ENCODE measurements at regions not wholly inside any gene's neighbourhood (a gene's known extent, or its start where the extent isn't known, plus 50 kb on each side); places are given as distances from the start of the nearest gene placed in this dataset.
"Not testable (repeated sequence)": the region's sequence is repeated elsewhere in the genome, so short reads cannot be mapped to it uniquely, and the experiment has no call there.

GRCh38 chr2:129203331-129203730, 776.1 kb upstream of the RAB6C start:
- no peaks in the 10 kb centered on the region for H3K9me3 ChIP-seq (ENCODE audit: control insufficient read depth in 2 of 2, insufficient read depth in 1 of 2, low read length in 1 of 2)
- H3K27me3 ChIP-seq (ENCODE audit: control insufficient read depth in 2 of 2, insufficient read depth in 1 of 2, low read length in 1 of 2) = no peaks in the 10 kb centered on the region
- no peaks in the 10 kb centered on the region for H3K4me1 ChIP-seq (ENCODE audit: control insufficient read depth in 2 of 2, insufficient read depth in 2 of 2, low read length in 2 of 2)
- H3K36me3 ChIP-seq (ENCODE audit: control insufficient read depth in 2 of 2, insufficient read depth in 2 of 2, low read length in 1 of 2) = no peaks in the 10 kb centered on the region
- peak in 1 of 9 donors; percentile 24 for DNase-seq (ENCODE audit: low read depth in 6 of 9, low spot score in 9 of 9)
- no peak overlapping the region for H3K4me3 ChIP-seq (ENCODE audit: low read length in 2 of 2)
- H3K27ac ChIP-seq (ENCODE audit: low read depth in 1 of 2, low read length in 1 of 2) = no peak overlapping the region
- WGBS = 22% methylated on average over 3 of the region's 3 CpGs

GRCh38 chr2:129204581-129204980, 774.9 kb upstream of the RAB6C start:
- not testable (repeated sequence) for H3K4me3 ChIP-seq (ENCODE audit: low read length in 2 of 2); H3K9me3 ChIP-seq (ENCODE audit: control insufficient read depth in 2 of 2, insufficient read depth in 1 of 2, low read length in 1 of 2); H3K27ac ChIP-seq (ENCODE audit: low read depth in 1 of 2, low read length in 1 of 2); H3K27me3 ChIP-seq (ENCODE audit: control insufficient read depth in 2 of 2, insufficient read depth in 1 of 2, low read length in 1 of 2); DNase-seq (ENCODE audit: low read depth in 6 of 9, low spot score in 9 of 9); H3K4me1 ChIP-seq (ENCODE audit: control insufficient read depth in 2 of 2, insufficient read depth in 2 of 2, low read length in 2 of 2); H3K36me3 ChIP-seq (ENCODE audit: control insufficient read depth in 2 of 2, insufficient read depth in 2 of 2, low read length in 1 of 2)
- WGBS = 99% methylated on average over 2 of the region's 2 CpGs

GRCh38 chr2:129205176-129205575, 774.3 kb upstream of the RAB6C start:
- 94% methylated on average over 1 of the region's 1 CpG for WGBS
- DNase-seq (ENCODE audit: low read depth in 6 of 9, low spot score in 9 of 9) = no peak
- H3K9me3 ChIP-seq (ENCODE audit: control insufficient read depth in 2 of 2, insufficient read depth in 1 of 2, low read length in 1 of 2) = no peaks in the 10 kb centered on the region
- no peak overlapping the region for H3K4me3 ChIP-seq (ENCODE audit: low read length in 2 of 2)
- no peak overlapping the region for H3K27ac ChIP-seq (ENCODE audit: low read depth in 1 of 2, low read length in 1 of 2)
- H3K36me3 ChIP-seq (ENCODE audit: control insufficient read depth in 2 of 2, insufficient read depth in 2 of 2, low read length in 1 of 2) = no peaks in the 10 kb centered on the region
- H3K27me3 ChIP-seq (ENCODE audit: control insufficient read depth in 2 of 2, insufficient read depth in 1 of 2, low read length in 1 of 2) = no peaks in the 10 kb centered on the region
- H3K4me1 ChIP-seq (ENCODE audit: control insufficient read depth in 2 of 2, insufficient read depth in 2 of 2, low read length in 2 of 2) = no peaks in the 10 kb centered on the region

- H3K4me3 ChIP-seq (ENCODE audit: low read length in 2 of 2) = no peak overlapping the region
- 89% methylated on average over 5 of the region's 5 CpGs for WGBS
- DNase-seq (ENCODE audit: low read depth in 6 of 9, low spot score in 9 of 9) = no peak
- no peaks in the 10 kb centered on the region for H3K9me3 ChIP-seq (ENCODE audit: control insufficient read depth in 2 of 2, insufficient read depth in 1 of 2, low read length in 1 of 2)
- H3K27ac ChIP-seq (ENCODE audit: low read depth in 1 of 2, low read length in 1 of 2) = no peak overlapping the region
- H3K27me3 ChIP-seq (ENCODE audit: control insufficient read depth in 2 of 2, insufficient read depth in 1 of 2, low read length in 1 of 2) = no peaks in the 10 kb centered on the region
- no peaks in the 10 kb centered on the region for H3K36me3 ChIP-seq (ENCODE audit: control insufficient read depth in 2 of 2, insufficient read depth in 2 of 2, low read length in 1 of 2)
- no peaks in the 10 kb centered on the region for H3K4me1 ChIP-seq (ENCODE audit: control insufficient read depth in 2 of 2, insufficient read depth in 2 of 2, low read length in 2 of 2)
Observed at GRCh38 chr2:129205766-129206165, 773.7 kb upstream of the RAB6C start.

GRCh38 chr2:129212299-129212958, 767.0 kb upstream of the RAB6C start:
- Histone ChIP-seq H3K27me3 (ENCODE audit: control insufficient read depth in 2 of 2, insufficient read depth in 1 of 2, low read length in 1 of 2) (no peaks in the 10 kb centered on the region), H3K4me3 (ENCODE audit: low read length in 2 of 2) (no peak overlapping the region), H3K27ac (ENCODE audit: low read depth in 1 of 2, low read length in 1 of 2) (no peak overlapping the region), H3K9me3 (ENCODE audit: control insufficient read depth in 2 of 2, insufficient read depth in 1 of 2, low read length in 1 of 2) (no peaks in the 10 kb centered on the region), H3K36me3 (ENCODE audit: control insufficient read depth in 2 of 2, insufficient read depth in 2 of 2, low read length in 1 of 2) (no peaks in the 10 kb centered on the region), H3K4me1 (ENCODE audit: control insufficient read depth in 2 of 2, insufficient read depth in 2 of 2, low read length in 2 of 2) (no peaks in the 10 kb centered on the region)
- WGBS = 93% methylated on average over 5 of the region's 5 CpGs
- no peak for DNase-seq (ENCODE audit: low read depth in 6 of 9, low spot score in 9 of 9)

- Histone ChIP-seq H3K27ac (ENCODE audit: low read depth in 1 of 2, low read length in 1 of 2) (no peak overlapping the region), H3K4me1 (ENCODE audit: control insufficient read depth in 2 of 2, insufficient read depth in 2 of 2, low read length in 2 of 2) (no peaks in the 10 kb centered on the region), H3K4me3 (ENCODE audit: low read length in 2 of 2) (no peak overlapping the region), H3K27me3 (ENCODE audit: control insufficient read depth in 2 of 2, insufficient read depth in 1 of 2, low read length in 1 of 2) (no peaks in the 10 kb centered on the region), H3K9me3 (ENCODE audit: control insufficient read depth in 2 of 2, insufficient read depth in 1 of 2, low read length in 1 of 2) (no peaks in the 10 kb centered on the region), H3K36me3 (ENCODE audit: control insufficient read depth in 2 of 2, insufficient read depth in 2 of 2, low read length in 1 of 2) (no peaks in the 10 kb centered on the region)
- WGBS = 87% methylated on average over 10 of the region's 10 CpGs
- DNase-seq (ENCODE audit: low read depth in 6 of 9, low spot score in 9 of 9) = no peak
Observed at GRCh38 chr2:129224022-129224421, 755.4 kb upstream of the RAB6C start.

GRCh38 chr2:129224486-129224885, 755.0 kb upstream of the RAB6C start:
- Histone ChIP-seq H3K9me3 (ENCODE audit: control insufficient read depth in 2 of 2, insufficient read depth in 1 of 2, low read length in 1 of 2) (no peaks in the 10 kb centered on the region), H3K27me3 (ENCODE audit: control insufficient read depth in 2 of 2, insufficient read depth in 1 of 2, low read length in 1 of 2) (no peaks in the 10 kb centered on the region), H3K4me1 (ENCODE audit: control insufficient read depth in 2 of 2, insufficient read depth in 2 of 2, low read length in 2 of 2) (no peaks in the 10 kb centered on the region), H3K4me3 (ENCODE audit: low read length in 2 of 2) (no peak overlapping the region), H3K36me3 (ENCODE audit: control insufficient read depth in 2 of 2, insufficient read depth in 2 of 2, low read length in 1 of 2) (no peaks in the 10 kb centered on the region), H3K27ac (ENCODE audit: low read depth in 1 of 2, low read length in 1 of 2) (no peak overlapping the region)
- DNase-seq (ENCODE audit: low read depth in 6 of 9, low spot score in 9 of 9) = no peak
- 92% methylated on average over 3 of the region's 3 CpGs for WGBS

- WGBS = 61% methylated on average over 3 of the region's 3 CpGs
- Histone ChIP-seq H3K9me3 (ENCODE audit: control insufficient read depth in 2 of 2, insufficient read depth in 1 of 2, low read length in 1 of 2) (no peaks in the 10 kb centered on the region), H3K36me3 (ENCODE audit: control insufficient read depth in 2 of 2, insufficient read depth in 2 of 2, low read length in 1 of 2) (no peaks in the 10 kb centered on the region), H3K27ac (ENCODE audit: low read depth in 1 of 2, low read length in 1 of 2) (no peak overlapping the region), H3K4me1 (ENCODE audit: control insufficient read depth in 2 of 2, insufficient read depth in 2 of 2, low read length in 2 of 2) (no peaks in the 10 kb centered on the region), H3K4me3 (ENCODE audit: low read length in 2 of 2) (no peak overlapping the region), H3K27me3 (ENCODE audit: control insufficient read depth in 2 of 2, insufficient read depth in 1 of 2, low read length in 1 of 2) (no peaks in the 10 kb centered on the region)
- DNase-seq (ENCODE audit: low read depth in 6 of 9, low spot score in 9 of 9) = no peak
Observed at GRCh38 chr2:129229196-129229595, 750.3 kb upstream of the RAB6C start.

- Histone ChIP-seq H3K4me3 (ENCODE audit: low read length in 2 of 2) (no peak overlapping the region), H3K27ac (ENCODE audit: low read depth in 1 of 2, low read length in 1 of 2) (no peak overlapping the region), H3K36me3 (ENCODE audit: control insufficient read depth in 2 of 2, insufficient read depth in 2 of 2, low read length in 1 of 2) (no peaks in the 10 kb centered on the region), H3K4me1 (ENCODE audit: control insufficient read depth in 2 of 2, insufficient read depth in 2 of 2, low read length in 2 of 2) (no peaks in the 10 kb centered on the region), H3K27me3 (ENCODE audit: control insufficient read depth in 2 of 2, insufficient read depth in 1 of 2, low read length in 1 of 2) (no peaks in the 10 kb centered on the region), H3K9me3 (ENCODE audit: control insufficient read depth in 2 of 2, insufficient read depth in 1 of 2, low read length in 1 of 2) (no peaks in the 10 kb centered on the region)
- DNase-seq (ENCODE audit: low read depth in 6 of 9, low spot score in 9 of 9) = no peak
- 97% methylated on average over 7 of the region's 7 CpGs for WGBS
Observed at GRCh38 chr2:129229830-129230441, 749.5 kb upstream of the RAB6C start.

All from thymus (tissue), 11 donors.